GM12865 (cell line): ENCODE measurements at regions not wholly inside any gene's neighbourhood (a gene's known extent, or its start where the extent isn't known, plus 50 kb on each side); places are given as distances from the start of the nearest gene placed in this dataset.
"Not testable (repeated sequence)": the region's sequence is repeated elsewhere in the genome, so short reads cannot be mapped to it uniquely, and the experiment has no call there.

Source experiments
- DNase-seq: peaks from one replicate; pipeline ENCODE4 v3.0.0; 2010; ENCODE audit warnings: low read depth
- H3K4me3 ChIP-seq: 2 replicates; pipeline ENCODE4 v1.5.1; 2011; ENCODE audit warnings: mild to moderate bottlenecking, low read depth, low read length, control low read depth
- TF ChIP-seq, protein P1 (sequence below): IDR thresholded peaks from 2 replicates; pipeline ENCODE4 v1.5.1; 2011; ENCODE audit warnings: low read length, control low read depth, low read depth, inconsistent platforms; ENCODE audit not compliant: insufficient read depth; ENCODE audit errors: missing control alignments

DNA sequence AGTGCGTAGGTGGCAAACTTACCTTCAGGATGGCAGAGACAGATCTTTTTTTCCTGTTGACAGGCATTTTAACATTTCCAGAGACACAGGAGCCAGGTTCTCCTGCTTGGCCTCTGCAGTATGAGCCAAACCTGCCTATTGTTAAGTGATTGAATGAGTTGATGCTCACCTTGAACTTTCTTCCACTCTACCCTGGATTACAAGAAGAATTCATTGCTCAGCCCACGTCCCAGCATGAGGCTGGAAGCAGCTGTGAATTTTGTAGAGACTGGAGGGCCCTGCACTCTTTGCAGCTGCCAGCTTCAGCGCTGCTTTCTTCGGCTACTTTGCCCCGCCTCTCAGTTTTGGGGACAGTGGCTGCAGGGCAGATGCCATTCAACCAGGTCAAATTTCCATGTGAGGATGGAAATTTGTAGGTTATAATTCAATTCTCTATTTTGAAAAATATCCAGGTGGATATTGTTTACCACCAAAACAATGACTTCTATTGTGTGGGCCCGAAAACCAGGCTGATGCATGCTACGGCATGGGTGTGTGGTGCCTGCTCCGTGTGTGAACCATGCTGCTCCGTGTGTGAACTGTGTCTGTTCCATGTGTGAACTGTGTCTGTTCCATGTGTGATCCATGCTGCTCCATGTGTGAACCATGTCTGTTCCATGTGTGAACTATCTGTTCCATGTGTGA is 75.2 kb upstream of the METTL9 start:
- no peak for DNase-seq
- H3K4me3 ChIP-seq = no peak overlapping the region
- TF ChIP-seq, protein P1, sequence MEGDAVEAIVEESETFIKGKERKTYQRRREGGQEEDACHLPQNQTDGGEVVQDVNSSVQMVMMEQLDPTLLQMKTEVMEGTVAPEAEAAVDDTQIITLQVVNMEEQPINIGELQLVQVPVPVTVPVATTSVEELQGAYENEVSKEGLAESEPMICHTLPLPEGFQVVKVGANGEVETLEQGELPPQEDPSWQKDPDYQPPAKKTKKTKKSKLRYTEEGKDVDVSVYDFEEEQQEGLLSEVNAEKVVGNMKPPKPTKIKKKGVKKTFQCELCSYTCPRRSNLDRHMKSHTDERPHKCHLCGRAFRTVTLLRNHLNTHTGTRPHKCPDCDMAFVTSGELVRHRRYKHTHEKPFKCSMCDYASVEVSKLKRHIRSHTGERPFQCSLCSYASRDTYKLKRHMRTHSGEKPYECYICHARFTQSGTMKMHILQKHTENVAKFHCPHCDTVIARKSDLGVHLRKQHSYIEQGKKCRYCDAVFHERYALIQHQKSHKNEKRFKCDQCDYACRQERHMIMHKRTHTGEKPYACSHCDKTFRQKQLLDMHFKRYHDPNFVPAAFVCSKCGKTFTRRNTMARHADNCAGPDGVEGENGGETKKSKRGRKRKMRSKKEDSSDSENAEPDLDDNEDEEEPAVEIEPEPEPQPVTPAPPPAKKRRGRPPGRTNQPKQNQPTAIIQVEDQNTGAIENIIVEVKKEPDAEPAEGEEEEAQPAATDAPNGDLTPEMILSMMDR = no peak

DNA sequence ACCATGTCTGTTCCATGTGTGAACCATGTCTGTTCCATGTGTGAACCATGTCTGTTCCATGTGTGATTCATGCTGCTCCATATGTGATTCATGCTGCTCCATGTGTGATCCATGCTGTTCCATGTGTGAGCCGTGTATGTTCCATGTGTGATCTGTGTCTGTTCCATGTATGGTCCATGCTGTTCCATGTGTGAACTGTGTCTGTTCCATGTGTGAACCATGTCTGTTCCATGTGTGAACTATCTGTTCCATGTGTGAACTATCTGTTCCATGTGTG is 74.7 kb upstream of the METTL9 start:
- not testable (repeated sequence) for DNase-seq, H3K4me3 ChIP-seq

DNA sequence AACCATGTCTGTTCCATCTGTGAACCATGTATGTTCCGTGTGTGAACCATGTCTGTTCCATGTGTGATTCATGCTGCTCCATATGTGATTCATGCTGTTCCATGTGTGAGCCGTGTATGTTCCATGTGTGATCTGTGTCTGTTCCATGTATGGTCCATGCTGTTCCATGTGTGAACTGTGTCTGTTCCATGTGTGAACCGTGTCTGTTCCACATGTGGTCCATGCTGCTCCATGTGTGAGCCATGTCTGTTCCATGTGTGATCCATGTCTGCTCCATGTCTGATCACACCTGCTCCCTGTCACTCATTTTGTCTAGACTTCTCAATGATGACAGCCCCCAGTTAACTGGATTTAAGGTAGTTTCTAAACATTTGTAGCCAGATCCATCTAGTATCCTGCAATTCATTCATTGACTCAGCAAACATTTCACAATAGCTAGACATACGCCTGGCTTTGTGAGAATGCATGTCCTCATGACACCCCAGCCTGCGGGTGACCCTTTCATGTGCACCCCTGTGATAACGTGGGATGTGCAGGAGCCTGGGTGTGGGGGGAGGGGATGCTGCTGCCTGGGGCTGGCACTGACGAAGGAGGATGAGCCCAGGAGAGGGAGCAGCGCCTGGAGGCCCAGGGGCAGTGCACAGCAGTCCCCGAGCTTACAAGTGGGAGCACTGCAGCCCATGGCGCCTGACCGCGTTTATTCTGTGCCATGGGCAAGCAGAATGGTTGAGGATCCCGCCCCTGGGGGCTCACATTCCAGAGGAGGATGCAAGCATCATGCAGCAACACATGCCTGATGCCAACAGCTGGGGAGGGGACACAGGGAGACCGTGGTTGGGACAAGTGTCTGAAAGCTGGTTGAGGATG is 74.1 kb upstream of the METTL9 start:
- DNase-seq, H3K4me3 ChIP-seq: not testable (repeated sequence)

DNA sequence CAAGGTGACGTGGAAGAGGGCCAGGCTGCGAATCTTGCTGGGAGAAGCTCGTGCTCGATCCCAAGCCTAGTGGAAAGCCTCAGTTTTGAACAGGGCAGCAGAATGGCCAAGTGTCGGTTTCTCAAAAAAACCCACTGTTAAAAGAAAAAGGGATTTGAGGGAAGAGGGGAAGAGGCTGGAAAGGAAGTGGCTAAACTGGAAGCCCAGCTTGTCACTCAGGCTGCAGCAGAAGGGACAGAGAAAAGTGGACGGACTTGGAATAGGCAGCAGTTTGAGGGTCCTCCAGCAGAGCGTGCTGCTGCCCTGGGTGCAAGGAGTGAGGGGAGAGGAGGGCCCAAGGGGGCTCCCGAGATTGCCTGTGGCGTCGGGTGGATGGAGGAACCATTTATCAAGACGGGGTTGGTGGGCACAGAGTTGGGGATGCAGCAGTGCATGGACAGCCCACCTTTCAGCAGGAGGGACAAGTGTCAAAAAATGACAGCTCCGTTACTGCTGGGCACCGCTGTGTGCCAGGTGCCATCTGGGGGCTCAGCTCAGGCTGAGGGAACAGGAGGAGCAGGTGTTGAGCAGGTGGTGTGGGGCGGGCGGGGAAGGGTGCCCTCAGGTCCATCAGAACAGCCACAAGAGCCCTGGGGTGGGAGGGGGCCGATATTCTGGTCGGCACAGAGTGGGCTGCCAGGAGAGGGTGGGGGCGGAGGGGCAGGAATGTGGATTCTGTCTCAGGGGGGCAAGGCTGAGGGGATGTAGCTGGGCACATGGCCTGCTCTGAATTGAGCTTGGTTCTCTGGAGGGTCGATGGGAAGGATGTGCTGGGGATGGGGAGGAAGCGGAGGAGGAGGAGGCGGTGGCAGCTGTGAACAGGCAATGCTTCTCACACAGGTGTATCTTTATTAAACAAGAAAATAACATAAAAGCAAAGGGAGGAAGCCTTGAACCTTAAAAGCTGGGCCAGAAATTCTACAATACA is 73.1 kb upstream of the METTL9 start:
- not testable (repeated sequence) for DNase-seq, H3K4me3 ChIP-seq

DNA sequence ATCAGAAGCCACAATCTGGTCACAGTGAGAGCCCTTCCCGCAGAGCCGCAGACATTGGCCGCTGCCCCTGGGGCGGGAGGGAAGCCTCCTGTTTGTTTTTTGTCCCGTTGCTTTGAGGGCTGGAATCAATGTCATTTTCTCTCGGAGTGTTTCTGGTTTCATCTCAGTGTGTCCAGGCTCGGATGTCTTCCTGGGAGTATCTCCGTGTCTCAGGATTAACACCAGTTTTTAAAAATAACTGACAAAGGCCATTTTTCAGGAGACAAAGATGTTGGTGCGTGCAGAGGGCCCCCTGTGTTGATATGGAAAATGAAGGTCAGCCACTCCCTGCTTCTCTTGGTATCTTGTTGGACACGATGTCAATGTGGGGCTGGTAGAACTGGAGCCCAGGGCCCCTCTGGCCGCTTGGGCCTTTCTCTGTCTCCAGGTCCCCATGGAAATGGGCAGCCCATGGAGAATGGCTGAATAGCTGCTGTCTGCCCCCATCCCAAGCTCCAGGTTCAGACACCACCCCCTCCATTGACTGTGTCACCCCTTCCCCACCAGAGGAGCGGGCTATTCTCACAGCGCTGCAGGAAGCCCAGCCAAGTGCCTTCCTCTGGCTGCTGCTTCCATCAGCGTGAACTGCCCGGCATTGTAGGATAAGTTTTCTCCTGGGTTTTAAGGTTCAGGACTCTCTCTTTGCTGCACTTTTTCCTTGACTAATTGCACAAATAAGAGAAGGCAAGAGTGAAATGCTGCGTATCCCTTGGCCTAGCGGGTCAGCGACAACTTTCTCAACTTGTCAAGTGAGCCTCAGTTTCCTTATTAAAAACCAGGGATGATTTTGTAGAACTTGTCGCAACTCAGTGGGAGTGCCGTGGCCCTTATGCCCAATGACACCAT is 72.2 kb upstream of the METTL9 start:
- no peak for DNase-seq
- TF ChIP-seq, protein P1 = no peak
- no peak overlapping the region for H3K4me3 ChIP-seq

DNA sequence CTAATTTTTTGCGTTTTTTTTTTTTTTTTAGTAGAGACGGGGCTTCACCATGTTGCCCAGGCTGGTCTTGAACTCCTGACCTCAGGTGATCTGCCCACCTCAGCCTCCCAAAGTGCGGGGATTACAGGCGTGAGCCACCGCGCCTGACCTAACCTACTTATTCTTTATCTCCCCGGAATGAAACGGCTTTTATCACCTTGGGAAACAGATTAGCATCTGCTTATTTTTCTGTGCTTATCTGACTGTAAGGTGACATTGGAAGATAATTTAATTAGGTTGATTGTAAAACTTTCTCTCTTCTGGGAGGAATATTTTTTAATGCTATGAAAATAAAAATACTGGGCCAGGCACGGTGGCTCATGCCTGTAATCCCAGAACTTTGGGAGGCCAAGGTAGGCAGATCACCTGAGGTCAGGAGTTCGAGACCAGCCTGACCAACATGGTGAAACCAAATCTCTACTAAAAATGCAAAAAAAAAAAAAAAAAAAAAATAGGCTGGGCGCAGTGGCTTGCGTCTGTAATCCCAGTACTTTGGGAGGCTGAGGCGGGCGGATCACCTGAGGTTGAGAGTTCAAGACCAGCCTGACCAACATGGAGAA is 70.2 kb upstream of the METTL9 start:
- not testable (repeated sequence) for DNase-seq, H3K4me3 ChIP-seq

DNA sequence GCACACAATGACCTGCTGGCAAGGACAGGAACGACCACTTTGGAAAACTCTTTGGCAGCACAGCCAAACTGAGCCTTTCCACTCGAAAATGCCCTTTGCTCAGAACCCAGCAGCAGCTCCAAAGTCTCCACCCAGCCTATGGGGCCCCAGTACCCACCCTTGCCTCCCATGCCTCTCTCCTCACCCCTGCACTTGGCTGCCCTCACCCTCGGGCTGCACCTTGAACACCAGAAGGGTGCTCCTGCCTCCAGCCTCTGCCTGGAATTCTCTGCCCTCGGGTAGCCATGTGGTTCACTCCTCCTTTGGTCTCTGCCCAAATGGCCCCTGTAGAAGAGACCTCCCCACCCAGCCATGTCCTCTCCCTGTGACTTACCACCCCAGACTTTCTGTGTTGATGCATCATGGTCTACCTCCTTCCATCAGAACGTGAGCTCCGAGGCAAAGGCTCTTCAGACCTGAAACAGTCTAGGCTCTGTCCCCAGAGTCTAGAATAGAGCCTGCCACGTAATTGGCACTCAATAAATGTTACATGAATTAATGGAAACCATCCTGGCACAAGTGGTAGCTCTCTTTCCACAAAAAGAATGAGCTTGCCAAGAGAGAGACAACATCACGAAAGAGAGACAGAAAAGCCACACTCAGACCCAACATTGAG is 68.5 kb upstream of the METTL9 start:
- H3K4me3 ChIP-seq = not testable (repeated sequence)

DNA sequence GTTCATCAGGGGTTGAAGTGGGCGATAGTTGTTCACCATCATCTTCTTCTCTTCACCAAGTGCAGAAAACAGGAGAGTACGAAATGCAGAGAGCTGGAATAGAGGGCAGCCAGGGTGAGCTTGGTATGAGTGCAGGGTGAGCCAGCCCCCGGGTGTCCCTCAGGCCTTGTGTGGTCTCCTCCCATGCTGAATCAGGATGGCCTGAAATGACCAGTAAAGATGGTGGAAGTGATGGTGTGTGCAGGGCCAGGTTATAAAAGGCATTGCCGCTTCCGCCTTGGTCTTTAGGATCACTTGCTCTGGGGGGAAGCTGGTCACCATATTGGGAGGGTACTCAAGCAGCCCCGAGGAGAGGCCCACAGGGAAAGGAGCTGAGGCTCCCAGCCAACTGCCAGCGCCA is 66.4 kb upstream of the METTL9 start:
- not testable (repeated sequence) for DNase-seq, H3K4me3 ChIP-seq

More for the DNA sequence above, 68.5 kb upstream of the METTL9 start:
- DNase-seq = not testable (repeated sequence)

DNA sequence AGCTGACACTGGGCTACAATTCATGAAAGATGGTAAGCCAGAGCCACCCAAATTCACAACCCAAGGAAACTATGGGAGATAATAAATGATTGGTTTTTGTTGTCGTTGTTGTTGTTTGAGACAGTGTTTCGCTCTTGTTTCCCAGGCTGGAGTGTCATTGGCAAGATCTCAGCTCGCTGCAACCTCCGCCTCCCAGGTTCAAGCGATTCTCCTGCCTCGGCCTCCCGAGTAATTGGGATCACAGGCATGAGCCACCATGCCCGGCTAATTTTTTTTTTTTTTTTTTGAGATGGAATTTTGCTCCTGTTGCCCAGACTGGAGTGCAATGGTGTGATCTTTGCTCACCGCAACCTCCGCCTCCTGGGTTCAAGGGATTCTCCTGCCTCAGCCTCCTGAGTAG is 65.9 kb upstream of the METTL9 start:
- H3K4me3 ChIP-seq, DNase-seq: not testable (repeated sequence)

DNA sequence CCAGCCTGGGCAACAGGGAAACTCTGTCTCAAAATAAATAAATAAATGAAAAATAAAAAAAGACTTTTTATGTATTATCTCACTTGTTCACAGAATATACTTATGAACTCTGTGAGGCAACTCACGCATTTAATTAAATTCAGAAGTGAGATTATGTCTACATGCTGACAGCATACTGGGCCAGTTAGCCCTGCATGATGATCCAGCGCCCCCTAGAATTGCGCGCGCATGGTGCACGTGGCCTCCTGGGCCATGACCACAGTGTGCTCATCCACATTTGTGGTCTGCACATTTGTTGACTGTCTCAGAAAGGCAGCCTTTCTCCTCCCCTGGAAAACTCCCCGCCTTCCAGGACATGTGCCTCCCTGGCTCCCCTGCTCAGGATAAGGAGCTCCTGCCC is 64.8 kb upstream of the METTL9 start:
- H3K4me3 ChIP-seq, DNase-seq: not testable (repeated sequence)

DNA sequence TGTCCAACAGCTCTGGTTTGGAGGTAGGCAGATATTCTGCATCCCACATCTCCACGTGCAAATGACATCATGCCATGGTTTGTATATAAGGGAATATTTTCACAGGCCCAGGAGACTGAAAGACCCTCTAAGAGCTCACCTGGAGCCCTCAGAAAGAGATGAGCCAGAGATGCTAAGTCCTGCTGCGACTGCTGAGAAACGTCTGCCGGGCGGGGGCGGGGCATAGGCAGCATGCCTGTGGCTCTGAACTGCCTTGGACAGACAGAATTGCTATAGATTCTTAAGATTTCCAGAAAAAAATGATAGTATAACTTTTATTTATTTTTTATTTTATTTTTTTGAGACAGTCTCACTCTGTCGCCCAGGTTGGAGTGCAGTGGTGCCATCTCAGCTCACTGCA is 64.2 kb upstream of the METTL9 start:
- DNase-seq = not testable (repeated sequence)

DNA sequence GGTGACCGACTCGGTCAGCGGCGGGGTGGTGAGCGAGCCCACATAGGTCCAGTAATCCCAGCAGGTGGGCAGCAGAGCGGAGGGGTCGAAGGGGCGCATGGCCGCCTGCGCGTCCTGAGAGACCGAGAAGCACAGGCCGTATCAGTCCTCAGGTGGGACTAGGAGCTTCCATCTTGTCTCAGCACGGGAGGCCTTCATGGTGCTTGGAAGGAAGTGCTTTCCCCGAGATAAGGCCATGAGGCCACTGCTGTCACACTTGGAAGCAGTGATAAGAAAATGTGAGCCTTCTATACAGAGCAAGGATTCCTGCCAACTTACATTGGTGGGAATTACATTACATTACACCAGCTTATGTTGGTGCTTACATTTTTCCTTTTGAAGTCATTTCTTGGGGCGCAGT is 62.6 kb upstream of the METTL9 start:
- not testable (repeated sequence) for DNase-seq, H3K4me3 ChIP-seq

More for the DNA sequence above, 64.2 kb upstream of the METTL9 start:
- H3K4me3 ChIP-seq = not testable (repeated sequence)

DNA sequence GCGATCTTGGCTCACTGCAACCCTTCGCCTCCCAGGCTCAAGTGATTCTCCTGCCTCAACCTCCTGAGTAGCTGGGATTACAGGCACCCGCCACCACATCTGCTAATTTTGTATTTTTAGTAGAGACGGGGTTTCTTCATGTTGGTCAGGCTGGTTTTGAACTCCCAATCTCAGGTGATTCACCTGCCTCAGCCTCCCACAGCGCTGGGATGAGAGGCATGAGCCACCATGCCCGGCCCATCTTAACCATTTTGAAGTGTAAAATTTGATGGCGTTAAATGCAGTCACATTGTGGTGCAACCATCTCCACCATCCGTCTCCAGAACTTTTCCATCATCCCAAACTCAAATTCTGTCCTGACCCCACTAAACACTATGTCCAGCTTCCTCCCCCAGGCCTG is 61.8 kb upstream of the METTL9 start:
- DNase-seq = not testable (repeated sequence)

DNA sequence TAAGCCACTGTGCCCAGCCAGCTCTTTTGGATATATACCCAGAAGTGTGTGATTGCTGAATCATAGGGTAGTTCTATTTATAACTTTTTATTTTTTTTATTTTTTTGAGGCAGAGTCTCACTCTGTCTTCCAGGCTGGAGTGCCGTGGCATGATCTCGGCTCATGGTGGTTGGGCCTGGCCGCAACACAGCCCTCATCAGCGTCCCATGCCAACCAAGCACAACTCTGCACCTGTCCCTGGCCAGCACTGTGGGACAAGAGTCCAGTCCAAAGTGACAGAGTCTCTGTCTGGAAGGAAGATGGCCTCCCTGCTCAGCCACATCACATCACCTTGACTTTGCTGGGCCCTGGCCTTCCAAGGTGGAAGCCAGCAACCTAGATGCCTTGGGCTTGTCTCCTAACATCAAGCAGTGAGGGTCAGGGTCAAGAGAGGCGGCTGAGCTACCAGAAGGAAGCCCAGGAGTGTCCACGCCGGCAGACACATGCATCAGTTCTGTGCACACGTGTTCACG is 60.2 kb upstream of the METTL9 start:
- H3K4me3 ChIP-seq, DNase-seq: not testable (repeated sequence)

More for the DNA sequence above, 61.8 kb upstream of the METTL9 start:
- H3K4me3 ChIP-seq = not testable (repeated sequence)
